ENCODE measurements at regions not wholly inside any gene's neighbourhood (a gene's known extent, or its start where the extent isn't known, plus 50 kb on each side); places are given as distances from the start of the nearest gene placed in this dataset.

GRCh38 chr2:183606718-183607085 lies 482.5 kb downstream of the NUP35 start:
- TF ChIP-seq CTCF (IDR thresholded peaks at IDR 0.05), result no peak
- no peak for TF ChIP-seq USF1 (IDR thresholded peaks at IDR 0.05; ENCODE audit: borderline replicate concordance, low read depth)
- no peak for TF ChIP-seq USF2 (IDR thresholded peaks at IDR 0.05; ENCODE audit: borderline replicate concordance, low read depth, low read length)
- TF ChIP-seq TCF12 (IDR thresholded peaks at IDR 0.05), result no peak
- TF ChIP-seq TAF1 (IDR thresholded peaks at IDR 0.05; ENCODE audit: borderline replicate concordance, low read depth, low read length), result no peak
- TF ChIP-seq MAX (IDR thresholded peaks at IDR 0.05; ENCODE audit: low read depth), result no peak

Data from SK-N-SH (cell line).